HG02852 (cell line): ENCODE measurements at regions not wholly inside any gene's neighbourhood (a gene's known extent, or its start where the extent isn't known, plus 50 kb on each side); places are given as distances from the start of the nearest gene placed in this dataset.

Source experiments
- ATAC-seq: cut with Tn5 transposase; IDR thresholded peaks from one replicate; pipeline ENCODE4 v1.9.1; 2021; ENCODE audit warnings: mild to moderate bottlenecking, moderate library complexity; ENCODE audit not compliant: unreplicated experiment

- no peak for ATAC-seq
These were observed 285.4 kb upstream of the CDH20 start for GRCh38 chr18:61047794-61048193.

- no peak for ATAC-seq
These were observed 275.8 kb upstream of the CDH20 start for GRCh38 chr18:61057443-61057842.

GRCh38 chr18:61062258-61062657 lies 271.0 kb upstream of the CDH20 start:
- ATAC-seq: no peak

- ATAC-seq: no peak
These were observed 268.3 kb upstream of the CDH20 start for GRCh38 chr18:61064911-61065310.

GRCh38 chr18:61076986-61077385 lies 256.2 kb upstream of the CDH20 start:
- no peak for ATAC-seq

- ATAC-seq: no peak
These were observed 253.5 kb upstream of the CDH20 start for GRCh38 chr18:61079714-61080113.

- no peak for ATAC-seq
These were observed 252.2 kb upstream of the CDH20 start for GRCh38 chr18:61080954-61081528.

GRCh38 chr18:61082976-61083630 lies 250.1 kb upstream of the CDH20 start:
- ATAC-seq: no peak

- ATAC-seq: no peak
These were observed 248.2 kb upstream of the CDH20 start for GRCh38 chr18:61085036-61085435.

GRCh38 chr18:61085761-61086160 lies 247.5 kb upstream of the CDH20 start:
- no peak for ATAC-seq

GRCh38 chr18:61086657-61087056 lies 246.6 kb upstream of the CDH20 start:
- ATAC-seq: no peak

- no peak for ATAC-seq
These were observed 241.9 kb upstream of the CDH20 start for GRCh38 chr18:61091379-61091778.

GRCh38 chr18:61093965-61094364 lies 239.3 kb upstream of the CDH20 start:
- ATAC-seq: no peak

- ATAC-seq: no peak
These were observed 237.0 kb upstream of the CDH20 start for GRCh38 chr18:61096226-61096625.

GRCh38 chr18:61107113-61107512 lies 226.1 kb upstream of the CDH20 start:
- no peak for ATAC-seq

GRCh38 chr18:61108706-61109105 lies 224.5 kb upstream of the CDH20 start:
- no peak for ATAC-seq

GRCh38 chr18:61123309-61123708 lies 209.9 kb upstream of the CDH20 start:
- ATAC-seq: no peak

GRCh38 chr18:61127714-61128467 lies 205.3 kb upstream of the CDH20 start:
- ATAC-seq: no peak

GRCh38 chr18:61129001-61129400 lies 204.2 kb upstream of the CDH20 start:
- no peak for ATAC-seq

- no peak for ATAC-seq
These were observed 201.2 kb upstream of the CDH20 start for GRCh38 chr18:61132031-61132430.

- ATAC-seq: no peak
These were observed 199.4 kb upstream of the CDH20 start for GRCh38 chr18:61133783-61134182.

GRCh38 chr18:61136711-61137251 lies 196.4 kb upstream of the CDH20 start:
- ATAC-seq: no peak
